Tibial nerve (tissue), 4 donors: ENCODE measurements at regions not wholly inside any gene's neighbourhood (a gene's known extent, or its start where the extent isn't known, plus 50 kb on each side); places are given as distances from the start of the nearest gene placed in this dataset.

ENCODE experiments used
- CTCF ChIP-seq, 5 experiments: fragments of 200-600 bp in 3 of 5; fragments of 450-650 bp in 2 of 5; sonication (generic) in 3 of 5; IDR thresholded peaks; one replicate each; pipeline ENCODE4 v1.5.1; 2016 to 2019; ENCODE audit warnings: antibody characterized with exemption in 5 of 5, mild to moderate bottlenecking in 3 of 5, moderate library complexity in 2 of 5
- EP300 ChIP-seq, 2 donors: sonication (generic); formaldehyde crosslinking; IDR thresholded peaks; one replicate each; pipeline ENCODE4 v1.6.1; 2017; ENCODE audit warnings: antibody characterized with exemption in 2 of 2, mild to moderate bottlenecking in 1 of 2
- POLR2A ChIP-seq, 2 donors: fragments of 450-650 bp; IDR thresholded peaks; one replicate each; pipeline ENCODE4 v1.6.1; 2017; ENCODE audit warnings: antibody characterized with exemption in 2 of 2, mild to moderate bottlenecking in 2 of 2, moderate library complexity in 2 of 2

GRCh38 chr1:81547912-81548303, 252.8 kb upstream of the ADGRL2 start:
- TF ChIP-seq CTCF (IDR thresholded peaks at IDR 0.05) = no peak
- TF ChIP-seq EP300 (IDR thresholded peaks at IDR 0.05) = no peak
- TF ChIP-seq POLR2A (IDR thresholded peaks at IDR 0.05) = no peak
